Sigmoid colon (tissue), 4 donors: ENCODE measurements at regions not wholly inside any gene's neighbourhood (a gene's known extent, or its start where the extent isn't known, plus 50 kb on each side); places are given as distances from the start of the nearest gene placed in this dataset.

Experiments used
- EP300 ChIP-seq, 4 donors: sonication (generic); formaldehyde crosslinking; IDR thresholded peaks; one replicate each; pipeline ENCODE4 v1.6.1; 2017; ENCODE audit warnings: antibody characterized with exemption in 4 of 4
- POLR2A ChIP-seq, 2 donors: fragments of 450-650 bp; IDR thresholded peaks; one replicate each; pipeline ENCODE4 v1.6.1; 2016; ENCODE audit warnings: antibody characterized with exemption in 2 of 2, mild to moderate bottlenecking in 2 of 2, moderate library complexity in 2 of 2

GRCh38 chr21:36576441-36576840 is 96.5 kb upstream of the CLDN14 start:
- TF ChIP-seq POLR2A (IDR thresholded peaks at IDR 0.05) (no peak), EP300 (IDR thresholded peaks at IDR 0.05) (no peak)
